ACHN (cell line): ENCODE measurements at regions not wholly inside any gene's neighbourhood (a gene's known extent, or its start where the extent isn't known, plus 50 kb on each side); places are given as distances from the start of the nearest gene placed in this dataset.

Experiments
- DNase-seq: peaks from one replicate; pipeline ENCODE4 v3.0.0-alpha.2; 2015
- in situ Hi-C: cut with HindIII; loops from 2 replicates; pipeline ENCODE4 v1.10.0; 2017; ENCODE audit warnings: low sequenced_read_pairs, low pct_ligation_motif_present, low pct_unique_long_range_greater_than_20kb

DNA sequence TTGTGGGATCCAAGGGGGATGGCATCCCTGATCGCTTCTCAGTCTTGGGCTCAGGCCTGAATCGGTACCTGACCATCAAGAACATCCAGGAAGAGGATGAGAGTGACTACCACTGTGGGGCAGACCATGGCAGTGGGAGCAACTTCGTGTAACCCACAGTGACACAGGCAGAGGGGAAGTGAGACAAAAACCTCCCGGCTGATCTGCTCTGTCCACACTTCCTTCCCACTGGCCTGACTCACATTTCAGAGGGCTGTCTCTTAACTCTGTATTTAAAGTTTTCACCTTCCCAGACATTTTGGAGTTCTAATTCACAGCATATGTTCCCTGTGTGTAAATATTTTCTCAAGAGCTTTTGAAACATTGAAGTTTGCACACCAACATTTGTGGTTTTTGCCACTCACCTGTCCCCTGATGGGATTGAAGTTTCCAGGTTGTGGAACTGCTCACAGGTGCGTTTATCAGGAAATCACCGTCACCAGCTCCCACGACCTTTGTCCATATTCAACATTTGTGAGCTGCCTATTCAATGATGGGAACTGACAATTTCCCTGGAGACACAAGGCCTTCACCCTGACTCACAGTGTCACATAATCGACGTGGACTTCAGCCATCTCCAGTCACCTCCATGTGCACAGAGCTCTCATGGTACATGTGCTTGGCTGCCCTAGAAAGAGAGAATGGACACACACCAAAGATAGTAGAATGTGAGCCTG, 99.2 kb downstream of the VPREB1 start:
- no peak for DNase-seq
- in situ Hi-C loops = no loop called here

DNA sequence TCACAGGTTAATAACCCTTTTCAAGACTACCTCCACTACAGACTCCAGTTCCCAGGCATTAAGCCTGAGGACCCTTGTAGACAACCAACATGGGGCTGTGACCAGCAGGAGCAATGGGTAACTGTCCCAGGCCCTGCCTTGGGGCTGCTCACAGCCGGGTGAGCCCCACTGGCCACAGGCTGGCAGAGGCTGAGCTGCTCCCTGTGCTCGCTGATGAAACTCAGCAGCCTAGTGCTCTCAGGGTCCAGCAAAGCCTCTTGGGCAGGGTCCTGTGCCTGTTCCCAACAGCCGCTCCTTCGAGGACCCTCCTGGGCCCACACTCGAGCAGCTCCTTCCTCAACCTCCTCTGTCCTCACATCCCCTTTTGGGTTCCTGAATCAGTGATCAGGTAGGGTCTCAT, 99.8 kb downstream of the VPREB1 start:
- DNase-seq = no peak
- in situ Hi-C loops = no loop called here

DNA sequence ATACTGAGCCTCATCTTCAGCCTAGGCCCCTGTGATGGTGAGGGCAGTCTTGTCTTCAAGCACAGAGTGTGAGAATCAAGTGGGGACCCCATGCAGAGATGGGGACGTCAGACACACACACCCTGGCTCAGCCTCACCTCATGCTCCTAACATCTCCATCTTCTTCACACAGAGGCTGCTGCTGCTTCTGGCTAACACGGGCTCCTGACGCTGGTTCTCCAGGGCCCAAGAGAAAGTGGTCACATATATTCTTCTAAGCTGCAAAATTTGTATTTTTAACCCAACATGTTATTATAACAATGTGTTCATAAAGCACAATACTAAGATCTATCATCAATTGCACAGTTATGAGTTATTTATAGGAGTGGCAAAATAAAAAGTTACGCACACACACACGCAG, 101.2 kb downstream of the VPREB1 start:
- in situ Hi-C loops = no loop called here
- DNase-seq = no peak

DNA sequence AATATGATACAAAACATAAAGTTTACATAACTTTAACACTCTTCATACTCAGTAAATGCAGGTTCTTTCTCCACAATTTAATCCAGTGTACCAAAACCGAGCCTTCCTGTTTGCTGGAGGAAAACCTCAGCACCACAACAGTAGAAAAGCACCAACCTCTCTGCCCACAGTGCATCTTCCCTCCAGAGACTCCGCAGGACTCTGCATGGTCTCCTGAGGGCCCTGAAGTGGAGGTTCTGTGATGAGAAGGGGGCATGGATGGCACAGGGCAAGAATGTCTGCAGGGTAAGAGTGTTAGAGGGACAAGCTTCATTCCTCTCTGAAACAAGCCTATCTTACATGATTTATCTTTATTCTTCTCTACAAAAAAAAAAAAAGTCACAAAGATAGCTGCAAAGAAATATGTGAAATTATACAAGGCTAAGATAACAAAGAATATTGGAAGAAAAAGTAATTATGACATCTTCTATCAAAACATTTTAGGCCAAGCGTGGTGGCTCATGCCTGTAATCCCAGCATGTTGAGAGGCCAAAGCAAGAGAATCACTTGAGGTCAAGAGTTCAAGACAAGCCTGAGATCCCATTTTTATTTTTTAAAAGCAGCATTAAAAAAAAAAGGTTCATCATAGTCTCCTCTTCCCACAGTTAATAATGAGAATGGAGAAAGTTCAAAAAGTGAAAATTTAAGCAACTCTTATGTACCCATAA, 102.0 kb downstream of the VPREB1 start:
- in situ Hi-C loops = no loop called here

DNA sequence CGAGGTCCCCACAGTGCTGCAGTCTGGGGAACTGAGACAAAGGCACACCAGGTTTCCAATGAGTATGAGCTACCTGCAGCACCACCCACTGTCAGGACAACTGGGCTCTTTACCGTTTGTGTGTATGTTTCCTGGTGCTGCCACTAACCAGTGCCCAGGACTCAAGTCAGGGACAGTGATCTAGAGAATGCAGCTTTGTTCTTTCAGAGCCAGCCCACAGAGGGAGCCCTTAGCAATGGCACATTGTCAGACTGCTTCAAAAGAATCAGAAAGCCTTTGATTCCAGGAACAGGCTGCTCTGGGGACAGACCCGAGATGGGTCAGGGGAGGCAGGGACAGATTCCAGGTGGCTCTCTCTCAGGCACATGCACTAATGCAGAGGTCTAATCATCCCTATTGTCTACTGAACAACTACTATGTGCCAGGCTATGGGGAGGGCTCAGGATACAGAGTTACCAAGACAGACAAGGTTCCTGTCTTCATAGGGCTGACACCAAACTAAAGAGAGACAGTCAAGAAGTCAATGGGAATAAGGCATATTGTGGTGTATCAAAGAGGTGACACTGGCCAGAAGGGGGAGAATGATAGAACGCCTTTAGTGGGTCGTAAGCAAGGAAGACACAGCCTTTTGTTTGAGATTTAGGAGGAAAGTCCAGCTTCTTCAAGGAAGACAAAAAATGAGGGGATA, 103.7 kb downstream of the VPREB1 start:
- DNase-seq = peak; percentile 1
- in situ Hi-C loops = no loop called here

More for the DNA sequence above, 102.0 kb downstream of the VPREB1 start:
- no peak for DNase-seq

DNA sequence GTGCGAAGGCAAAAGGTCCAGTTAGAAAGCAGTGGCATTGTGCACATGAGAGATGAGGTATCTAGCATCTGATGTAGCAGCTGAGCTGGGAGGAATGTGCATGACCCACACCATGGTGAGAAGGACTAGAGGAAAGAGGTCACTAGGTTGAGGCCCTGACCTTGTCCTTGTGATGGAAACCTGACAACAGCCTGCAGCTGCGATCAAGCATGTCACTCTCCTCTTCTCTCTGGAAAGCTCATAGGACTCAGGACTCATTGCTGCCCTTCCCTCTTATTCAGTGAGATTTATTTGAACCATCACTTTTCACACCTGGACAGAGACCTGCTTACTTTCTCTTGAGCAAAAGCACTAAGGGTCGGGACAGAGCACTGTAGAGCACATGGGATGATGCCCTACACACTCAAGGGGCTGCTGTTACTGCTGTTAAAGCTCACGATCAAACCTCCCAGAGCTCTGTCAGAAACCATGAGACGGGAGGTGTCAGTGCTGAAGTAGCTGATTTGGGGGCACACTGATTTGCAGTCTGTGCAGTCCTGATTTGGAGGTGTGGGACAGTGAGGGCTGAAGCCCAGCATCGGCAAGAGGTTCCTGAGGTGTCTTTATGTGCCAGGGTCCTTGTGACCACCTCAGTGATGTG, 104.3 kb downstream of the VPREB1 start:
- no peak for DNase-seq
- in situ Hi-C loops = no loop called here

DNA sequence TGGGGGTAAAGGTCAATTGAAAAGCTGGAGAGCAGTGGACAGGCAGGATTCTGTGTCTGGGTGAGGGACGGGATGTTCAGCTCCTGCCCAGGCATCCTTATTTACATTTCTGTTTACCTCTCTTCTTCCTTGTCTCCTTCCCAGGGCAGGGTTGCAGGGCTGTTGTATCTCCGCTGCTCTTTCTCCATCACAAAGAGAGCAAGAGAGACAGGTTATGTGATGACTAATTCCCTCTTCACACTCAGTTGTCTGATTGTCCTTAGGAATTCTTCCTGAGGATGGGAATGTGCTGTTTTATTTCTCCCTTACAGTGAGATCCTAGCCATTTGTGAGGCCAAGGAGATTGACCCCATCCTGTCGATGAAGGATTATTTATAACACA, 104.9 kb downstream of the VPREB1 start:
- no peak for DNase-seq
- in situ Hi-C loops = no loop called here

DNA sequence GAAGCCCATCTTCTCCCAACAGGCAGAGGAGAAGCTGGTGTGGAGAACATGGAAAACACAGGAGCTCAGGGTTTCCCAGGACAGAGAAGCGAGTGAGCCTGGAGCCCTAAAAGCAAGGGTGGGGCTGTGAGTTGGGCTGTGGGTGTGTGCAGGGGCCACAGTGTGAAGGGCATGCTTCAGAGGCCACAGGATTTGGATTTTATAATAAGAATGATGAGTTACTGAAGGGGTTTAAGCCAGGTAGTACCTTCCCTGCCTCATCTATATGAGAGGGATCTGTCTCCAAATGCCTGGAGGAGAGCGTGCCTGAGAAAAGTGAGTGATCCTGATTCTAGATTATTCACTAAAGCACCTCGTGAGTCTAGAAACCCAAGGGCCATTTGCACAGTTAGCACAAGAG, 106.8 kb downstream of the VPREB1 start:
- in situ Hi-C loops = no loop called here
- DNase-seq = no peak

DNA sequence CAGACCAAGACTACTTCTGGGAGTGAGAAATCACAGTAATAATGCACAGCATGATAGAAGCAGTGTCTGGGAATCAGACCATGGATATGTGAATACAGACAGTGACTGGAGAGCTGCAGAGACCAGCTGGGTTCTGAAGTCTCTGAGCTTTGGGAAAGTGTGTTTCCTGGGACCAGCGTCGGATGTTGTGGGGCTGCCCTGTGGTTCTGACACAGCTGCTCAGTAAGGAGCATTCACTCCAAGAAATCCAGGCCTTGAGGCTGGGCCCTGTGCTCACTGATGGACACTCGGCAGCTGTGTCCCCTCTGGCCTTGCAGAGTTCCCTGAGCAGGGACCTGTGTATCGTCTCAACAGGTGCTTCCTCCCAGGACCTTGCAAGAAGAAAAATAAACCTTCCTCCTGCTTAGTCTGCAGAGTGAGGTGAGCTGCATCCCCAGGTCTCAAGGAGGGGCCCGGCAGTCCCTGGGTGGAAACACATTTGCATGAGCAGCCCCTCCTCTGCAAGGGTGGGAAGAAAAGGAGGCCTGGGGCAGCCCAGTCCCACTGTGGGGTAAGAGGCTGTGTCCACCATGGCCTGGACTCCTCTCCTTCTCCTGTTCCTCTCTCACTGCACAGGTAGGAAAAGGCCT, 107.9 kb downstream of the VPREB1 start:
- in situ Hi-C loops = no loop called here
- DNase-seq = no peak

DNA sequence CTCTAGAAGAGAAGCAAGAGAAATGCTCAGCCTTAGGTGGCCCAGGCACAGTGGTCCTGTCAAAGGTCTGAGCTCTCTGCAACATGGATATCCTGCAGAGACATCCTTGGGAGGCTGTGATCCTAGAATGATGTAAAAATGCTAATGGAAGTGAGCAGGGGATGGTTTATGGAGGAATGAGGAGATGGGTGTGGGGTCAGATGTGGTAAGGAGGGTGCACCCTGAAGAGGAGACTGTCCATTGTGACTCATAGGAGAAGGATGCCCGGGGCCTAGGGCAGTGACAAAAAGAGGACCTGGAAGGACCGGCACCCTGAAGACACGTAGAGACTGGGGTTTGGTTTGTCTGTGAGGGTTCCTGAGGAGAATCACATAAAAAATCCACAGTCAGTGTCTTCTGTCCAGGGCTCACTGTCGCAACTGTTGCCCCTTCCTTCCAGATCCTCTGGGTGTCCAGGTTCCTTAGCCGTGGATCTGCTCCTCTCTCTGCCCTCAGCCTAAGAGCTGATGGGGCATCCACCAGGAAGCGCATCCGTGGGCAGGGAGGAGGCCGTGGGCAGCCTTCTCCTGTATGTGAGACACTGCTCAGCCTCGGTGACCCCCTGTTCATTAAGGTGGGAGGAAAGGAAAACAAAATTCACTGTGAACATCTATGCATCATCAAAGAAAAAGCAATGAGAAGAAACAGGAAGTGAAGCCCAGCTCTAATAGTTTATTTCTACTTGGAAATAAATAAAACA, 110.7 kb downstream of the VPREB1 start:
- DNase-seq = no peak
- in situ Hi-C loops = no loop called here

DNA sequence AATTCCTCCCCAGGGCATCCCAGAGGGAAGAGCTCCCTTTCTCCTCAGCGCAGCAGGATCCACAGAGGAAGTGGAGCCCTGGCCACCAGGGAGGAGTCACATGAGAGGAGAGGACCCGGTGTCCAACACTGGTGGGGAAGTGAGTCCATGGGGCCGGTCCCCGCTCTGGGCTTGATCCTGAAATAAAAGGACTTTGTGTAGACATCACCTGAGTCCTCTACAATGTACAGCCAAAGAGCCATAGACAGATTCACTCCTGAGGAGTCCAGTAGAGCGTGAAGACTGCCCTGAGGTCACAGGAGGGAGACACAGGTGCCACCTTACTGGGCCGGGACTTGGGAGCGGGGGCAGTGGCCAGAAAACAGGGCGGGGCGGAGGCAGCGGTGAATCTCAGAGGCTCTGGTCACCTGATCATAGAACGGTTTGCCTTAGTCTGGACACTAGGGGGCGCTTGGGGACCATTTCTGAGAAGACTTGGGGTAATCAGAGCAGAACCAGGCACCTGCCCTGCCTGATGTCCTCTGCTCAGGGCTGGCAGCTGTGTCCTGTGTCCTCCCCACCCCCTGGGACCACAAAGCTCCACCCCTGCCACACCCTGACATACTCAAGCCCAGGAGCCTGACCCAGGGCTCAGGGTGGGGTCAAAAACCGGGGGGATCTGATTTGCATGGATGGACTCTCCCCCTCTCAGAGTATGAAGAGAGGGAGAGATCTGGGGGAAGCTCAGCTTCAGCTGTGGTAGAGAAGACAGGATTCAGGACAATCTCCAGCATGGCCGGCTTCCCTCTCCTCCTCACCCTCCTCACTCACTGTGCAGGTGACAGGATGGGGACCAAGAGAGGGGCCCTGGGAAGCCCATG, 112.7 kb downstream of the VPREB1 start:
- peak; percentile 76 for DNase-seq
- in situ Hi-C loops = no loop called here

DNA sequence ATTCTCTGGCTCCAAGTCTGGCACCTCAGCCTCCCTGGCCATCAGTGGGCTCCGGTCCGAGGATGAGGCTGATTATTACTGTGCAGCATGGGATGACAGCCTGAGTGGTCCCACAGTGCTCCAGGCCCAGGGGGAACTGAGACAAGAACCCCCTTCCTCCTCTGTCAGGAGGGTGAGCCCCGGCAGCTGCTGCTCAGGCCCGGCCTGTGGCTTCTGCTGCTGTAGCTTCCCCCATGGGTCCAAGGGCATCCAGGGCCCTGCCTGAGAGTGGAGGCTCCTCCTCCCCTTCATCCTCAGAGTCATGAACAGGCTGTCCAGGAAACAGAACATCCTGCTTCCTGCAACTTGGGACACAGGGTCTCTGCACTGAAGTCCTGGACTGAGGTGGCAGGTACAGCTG, 113.6 kb downstream of the VPREB1 start:
- in situ Hi-C loops = no loop called here
- no peak for DNase-seq

DNA sequence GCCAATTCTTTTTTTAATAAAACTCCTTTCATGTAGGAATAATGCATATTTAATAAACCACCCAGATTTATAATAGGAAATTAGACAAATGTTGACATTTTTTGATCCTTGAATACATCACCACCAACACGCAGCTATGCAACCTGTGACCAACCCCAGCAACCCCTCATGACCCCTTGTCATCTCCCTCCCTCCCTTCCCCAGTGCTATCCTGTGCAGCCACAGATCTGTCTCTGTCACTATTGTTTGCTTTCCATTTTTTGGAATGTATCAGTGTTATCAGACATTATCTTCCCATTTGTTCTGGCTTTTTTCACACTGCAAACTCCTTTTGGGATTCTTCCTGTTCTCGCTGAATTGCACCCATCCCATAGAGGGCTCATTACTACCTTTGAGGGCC, 114.1 kb downstream of the VPREB1 start:
- in situ Hi-C loops = no loop called here
- DNase-seq = no peak

DNA sequence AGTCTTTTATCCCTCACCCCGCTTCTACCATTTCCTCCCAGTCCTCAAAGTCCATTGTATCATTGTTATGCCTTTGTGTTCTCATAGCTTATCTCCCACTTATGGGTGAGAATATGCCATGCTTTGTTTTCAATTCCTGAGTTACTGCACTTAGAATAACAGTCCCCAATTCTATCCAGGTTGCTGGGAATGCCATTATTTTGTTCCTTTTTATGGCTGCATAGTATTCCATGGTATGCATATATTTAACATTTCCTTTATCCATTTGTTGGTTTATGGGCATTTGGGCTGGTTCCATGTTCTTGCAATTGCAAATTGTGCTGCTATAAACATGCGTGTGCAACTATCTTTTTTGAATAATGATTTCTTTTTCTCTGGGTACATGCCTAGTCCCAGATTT, 114.9 kb downstream of the VPREB1 start:
- in situ Hi-C loops = no loop called here
- no peak for DNase-seq

DNA sequence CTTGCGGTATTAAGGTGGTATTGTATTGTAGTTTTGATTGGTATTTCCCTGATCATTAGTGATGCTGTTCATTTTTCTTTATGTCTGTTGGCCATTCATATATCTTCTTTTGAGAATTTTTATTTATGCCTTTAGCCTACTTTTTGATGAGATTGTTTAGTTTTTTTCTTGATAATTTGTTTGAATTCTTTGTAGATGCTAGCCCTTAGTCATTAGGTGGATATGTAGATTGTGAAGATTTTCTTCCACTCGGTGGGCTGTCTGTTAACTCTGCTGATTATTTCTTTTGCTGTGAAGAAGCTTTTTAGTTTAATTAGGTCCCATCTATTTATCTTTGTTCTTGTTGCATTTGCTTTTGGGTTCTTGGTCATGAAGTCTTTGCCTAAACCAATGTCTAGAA, 115.4 kb downstream of the VPREB1 start:
- in situ Hi-C loops = no loop called here

DNA sequence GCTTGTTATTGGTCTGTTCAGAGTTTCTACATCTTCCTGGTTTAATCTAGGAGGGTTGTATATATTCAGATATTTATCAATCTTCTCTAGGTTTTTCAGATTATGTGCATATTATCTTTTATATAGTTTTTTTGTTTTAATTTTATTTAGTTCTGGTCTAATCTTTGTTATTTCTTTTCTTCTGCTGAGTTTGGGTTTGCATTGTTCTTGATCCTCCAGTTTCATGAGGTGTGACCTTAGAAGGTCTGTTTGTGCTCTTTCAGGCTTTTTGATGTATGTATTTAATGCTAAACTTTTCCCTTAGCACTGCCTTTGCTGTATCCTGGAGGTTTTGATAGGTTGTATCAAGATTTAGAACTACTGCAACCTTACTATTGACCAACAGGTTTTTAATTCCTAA, 117.7 kb downstream of the VPREB1 start:
- no peak for DNase-seq

More for the DNA sequence above, 115.4 kb downstream of the VPREB1 start:
- DNase-seq = no peak

DNA sequence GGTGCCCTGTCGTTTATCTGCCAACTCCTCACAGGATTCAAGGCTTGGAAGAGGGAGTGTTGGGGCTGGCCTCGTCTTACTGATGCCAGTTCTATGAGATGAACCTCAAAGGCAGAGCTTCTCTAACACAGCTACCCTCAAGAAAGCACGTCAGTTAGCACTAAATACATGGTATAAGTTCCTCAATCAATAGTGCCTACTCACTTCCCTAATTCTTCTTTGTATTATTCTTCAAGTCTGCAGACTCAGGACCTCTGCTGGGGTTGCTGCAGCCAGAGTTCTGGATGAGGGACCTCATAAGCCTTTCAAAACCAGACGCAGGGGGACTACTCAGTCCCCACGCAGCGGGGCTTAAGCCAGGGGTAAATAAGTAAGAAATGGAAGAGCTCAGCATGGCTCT, 118.3 kb downstream of the VPREB1 start:
- in situ Hi-C loops = no loop called here
- no peak for DNase-seq

More for the DNA sequence above, 117.7 kb downstream of the VPREB1 start:
- in situ Hi-C loops = no loop called here
